ENCODE measurements at regions not wholly inside any gene's neighbourhood (a gene's known extent, or its start where the extent isn't known, plus 50 kb on each side); places are given as distances from the start of the nearest gene placed in this dataset.

GRCh38 chr1:47688461-47689296, 250.8 kb downstream of the FOXD2 start:
- TF ChIP-seq SP1 (IDR thresholded peaks at IDR 0.05) (no peak), BHLHE40 (IDR thresholded peaks at IDR 0.05; ENCODE audit: borderline replicate concordance) (no peak), FOXM1 (IDR thresholded peaks at IDR 0.05; ENCODE audit: borderline replicate concordance) (no peak), HDGF (IDR thresholded peaks at IDR 0.05; ENCODE audit: borderline replicate concordance) (no peak), FOXA1 (IDR thresholded peaks at IDR 0.05) (no peak), ZNF384 (IDR thresholded peaks at IDR 0.05) (no peak), NFRKB (IDR thresholded peaks at IDR 0.05) (no peak), LEF1 (IDR thresholded peaks at IDR 0.05; ENCODE audit: borderline replicate concordance) (no peak), SUZ12 (IDR thresholded peaks at IDR 0.05) (no peak)

Measured in HEK293T (cell line).